Mammary epithelial cell (primary cell): ENCODE measurements at regions not wholly inside any gene's neighbourhood (a gene's known extent, or its start where the extent isn't known, plus 50 kb on each side); places are given as distances from the start of the nearest gene placed in this dataset.

Source experiments
- CTCF ChIP-seq, 2 donors: IDR thresholded peaks in 1 of 2; conservative IDR thresholded peaks in 1 of 2; 2 replicates each; pipeline ENCODE4 v1.5.1; 2011 to 2012; ENCODE audit warnings: inconsistent platforms in 2 of 2, low read length in 2 of 2, mild to moderate bottlenecking in 2 of 2, control low read depth in 1 of 2, low read depth in 1 of 2; ENCODE audit not compliant: insufficient read depth in 1 of 2; ENCODE audit errors: extremely low read depth in 1 of 2
- EZH2 ChIP-seq: IDR thresholded peaks from 2 replicates; pipeline ENCODE4 v1.6.1; 2012; ENCODE audit warnings: low read length, inconsistent platforms, borderline replicate concordance

DNA sequence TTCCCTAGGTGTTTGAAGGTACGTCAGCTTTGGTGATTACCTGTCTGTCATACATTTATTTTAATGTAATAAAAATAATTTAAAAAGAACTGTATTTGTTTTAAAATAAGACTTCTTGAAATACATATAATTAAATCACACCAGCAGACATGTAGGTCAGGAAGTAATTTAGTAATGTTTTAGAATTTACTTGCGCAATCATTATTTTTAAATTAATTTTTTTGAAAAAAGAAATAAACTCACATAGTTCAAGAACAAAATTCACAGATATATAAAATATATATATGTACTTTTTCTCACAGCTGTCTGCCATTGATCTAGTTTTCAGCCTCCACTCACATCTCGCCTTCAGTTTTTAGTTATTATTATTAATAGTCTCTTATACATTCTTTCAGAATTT is 875.9 kb downstream of the TTLL7 start:
- TF ChIP-seq CTCF (conservative IDR thresholded peaks at IDR 0.05 in 1 of 2, IDR thresholded peaks at IDR 0.05 in 1 of 2; ENCODE audit: extremely low read depth in 1 of 2, insufficient read depth in 1 of 2, low read depth in 1 of 2, low read length in 2 of 2) (no peak), EZH2 (no peak)
